ENCODE measurements at regions not wholly inside any gene's neighbourhood (a gene's known extent, or its start where the extent isn't known, plus 50 kb on each side); places are given as distances from the start of the nearest gene placed in this dataset.

DNA sequence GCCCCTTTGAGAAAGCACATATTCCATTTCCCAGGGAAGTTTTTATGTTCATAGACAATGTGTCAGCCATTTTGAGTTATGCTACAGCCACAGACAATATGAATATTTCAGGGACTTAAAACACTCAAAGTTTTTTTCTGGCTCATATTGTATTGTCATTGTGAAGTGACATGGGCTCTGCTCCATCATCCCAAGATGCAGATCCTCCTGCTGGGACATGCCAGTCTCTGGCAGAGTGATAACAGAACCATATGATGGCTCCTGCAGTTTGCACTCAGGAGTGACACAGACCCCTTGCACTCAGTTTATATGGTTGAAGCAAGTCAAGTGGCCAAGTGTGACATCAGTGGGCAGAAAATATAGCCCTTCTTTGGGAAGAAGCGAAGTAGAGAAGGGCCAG lies 498.4 kb upstream of the TUSC1 start:
- no peak for ATAC-seq
- TF ChIP-seq ZFP3 (CRISPR knock-in tag; IDR thresholded peaks at IDR 0.05) (no peak), ZFP30 (CRISPR knock-in tag; IDR thresholded peaks at IDR 0.05) (no peak), ZNF70 (CRISPR knock-in tag; IDR thresholded peaks at IDR 0.05) (no peak), PPARA (CRISPR knock-in tag; IDR thresholded peaks at IDR 0.05; ENCODE audit: borderline replicate concordance) (no peak), ZC3H10 (CRISPR knock-in tag; IDR thresholded peaks at IDR 0.05) (no peak)

DNA sequence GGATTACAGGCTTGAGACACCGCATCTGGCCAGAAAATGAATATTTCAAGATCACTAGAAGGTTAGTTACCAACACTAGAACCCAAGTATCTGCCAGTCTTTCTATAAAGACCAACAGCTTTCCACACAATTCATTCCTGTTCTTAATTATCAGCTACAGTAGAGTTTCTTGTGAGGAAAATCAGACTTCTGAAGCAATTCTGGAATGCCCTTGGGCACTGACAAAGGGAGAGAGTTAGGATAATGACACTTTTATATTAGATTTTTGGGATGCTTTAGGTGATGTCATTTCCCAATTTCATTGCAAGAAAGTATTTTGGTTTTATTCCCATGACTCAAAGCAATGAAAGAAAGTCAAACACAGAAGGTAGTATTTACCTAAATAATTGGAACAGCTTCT lies 497.0 kb upstream of the TUSC1 start:
- TF ChIP-seq ARNTL (CRISPR knock-in tag; IDR thresholded peaks at IDR 0.05; ENCODE audit: borderline replicate concordance, low read depth) (no peak), ESRRG (CRISPR knock-in tag; IDR thresholded peaks at IDR 0.05) (no peak), TOX (CRISPR knock-in tag; IDR thresholded peaks at IDR 0.05; ENCODE audit: borderline replicate concordance) (no peak), GLIS3 (CRISPR knock-in tag; IDR thresholded peaks at IDR 0.05) (no peak), CSDC2 (CRISPR knock-in tag; IDR thresholded peaks at IDR 0.05) (no peak), ZNF8 (CRISPR knock-in tag; IDR thresholded peaks at IDR 0.05) (no peak), TCF4 (CRISPR knock-in tag; IDR thresholded peaks at IDR 0.05; ENCODE audit: borderline replicate concordance) (no peak), ZNF565 (CRISPR knock-in tag; conservative IDR thresholded peaks at IDR 0.05; ENCODE audit: low read depth) (no peak), BACH2 (CRISPR knock-in tag; IDR thresholded peaks at IDR 0.05; ENCODE audit: borderline replicate concordance) (no peak), ZFP30 (CRISPR knock-in tag; IDR thresholded peaks at IDR 0.05) (no peak), ZC3H10 (CRISPR knock-in tag; IDR thresholded peaks at IDR 0.05) (no peak), PPARA (CRISPR knock-in tag; IDR thresholded peaks at IDR 0.05; ENCODE audit: borderline replicate concordance) (no peak), ZFP3 (CRISPR knock-in tag; IDR thresholded peaks at IDR 0.05) (no peak)
- TF ChIP-seq, protein P1, sequence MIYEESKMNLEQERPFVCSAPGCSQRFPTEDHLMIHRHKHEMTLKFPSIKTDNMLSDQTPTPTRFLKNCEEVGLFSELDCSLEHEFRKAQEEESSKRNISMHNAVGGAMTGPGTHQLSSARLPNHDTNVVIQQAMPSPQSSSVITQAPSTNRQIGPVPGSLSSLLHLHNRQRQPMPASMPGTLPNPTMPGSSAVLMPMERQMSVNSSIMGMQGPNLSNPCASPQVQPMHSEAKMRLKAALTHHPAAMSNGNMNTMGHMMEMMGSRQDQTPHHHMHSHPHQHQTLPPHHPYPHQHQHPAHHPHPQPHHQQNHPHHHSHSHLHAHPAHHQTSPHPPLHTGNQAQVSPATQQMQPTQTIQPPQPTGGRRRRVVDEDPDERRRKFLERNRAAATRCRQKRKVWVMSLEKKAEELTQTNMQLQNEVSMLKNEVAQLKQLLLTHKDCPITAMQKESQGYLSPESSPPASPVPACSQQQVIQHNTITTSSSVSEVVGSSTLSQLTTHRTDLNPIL (CRISPR knock-in tag; IDR thresholded peaks at IDR 0.05; ENCODE audit: low read depth) = no peak
- TF ChIP-seq, protein P2, sequence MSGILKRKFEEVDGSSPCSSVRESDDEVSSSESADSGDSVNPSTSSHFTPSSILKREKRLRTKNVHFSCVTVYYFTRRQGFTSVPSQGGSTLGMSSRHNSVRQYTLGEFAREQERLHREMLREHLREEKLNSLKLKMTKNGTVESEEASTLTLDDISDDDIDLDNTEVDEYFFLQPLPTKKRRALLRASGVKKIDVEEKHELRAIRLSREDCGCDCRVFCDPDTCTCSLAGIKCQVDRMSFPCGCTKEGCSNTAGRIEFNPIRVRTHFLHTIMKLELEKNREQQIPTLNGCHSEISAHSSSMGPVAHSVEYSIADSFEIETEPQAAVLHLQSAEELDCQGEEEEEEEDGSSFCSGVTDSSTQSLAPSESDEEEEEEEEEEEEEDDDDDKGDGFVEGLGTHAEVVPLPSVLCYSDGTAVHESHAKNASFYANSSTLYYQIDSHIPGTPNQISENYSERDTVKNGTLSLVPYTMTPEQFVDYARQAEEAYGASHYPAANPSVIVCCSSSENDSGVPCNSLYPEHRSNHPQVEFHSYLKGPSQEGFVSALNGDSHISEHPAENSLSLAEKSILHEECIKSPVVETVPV (CRISPR knock-in tag; IDR thresholded peaks at IDR 0.05) = no peak
- TF ChIP-seq, protein P3, sequence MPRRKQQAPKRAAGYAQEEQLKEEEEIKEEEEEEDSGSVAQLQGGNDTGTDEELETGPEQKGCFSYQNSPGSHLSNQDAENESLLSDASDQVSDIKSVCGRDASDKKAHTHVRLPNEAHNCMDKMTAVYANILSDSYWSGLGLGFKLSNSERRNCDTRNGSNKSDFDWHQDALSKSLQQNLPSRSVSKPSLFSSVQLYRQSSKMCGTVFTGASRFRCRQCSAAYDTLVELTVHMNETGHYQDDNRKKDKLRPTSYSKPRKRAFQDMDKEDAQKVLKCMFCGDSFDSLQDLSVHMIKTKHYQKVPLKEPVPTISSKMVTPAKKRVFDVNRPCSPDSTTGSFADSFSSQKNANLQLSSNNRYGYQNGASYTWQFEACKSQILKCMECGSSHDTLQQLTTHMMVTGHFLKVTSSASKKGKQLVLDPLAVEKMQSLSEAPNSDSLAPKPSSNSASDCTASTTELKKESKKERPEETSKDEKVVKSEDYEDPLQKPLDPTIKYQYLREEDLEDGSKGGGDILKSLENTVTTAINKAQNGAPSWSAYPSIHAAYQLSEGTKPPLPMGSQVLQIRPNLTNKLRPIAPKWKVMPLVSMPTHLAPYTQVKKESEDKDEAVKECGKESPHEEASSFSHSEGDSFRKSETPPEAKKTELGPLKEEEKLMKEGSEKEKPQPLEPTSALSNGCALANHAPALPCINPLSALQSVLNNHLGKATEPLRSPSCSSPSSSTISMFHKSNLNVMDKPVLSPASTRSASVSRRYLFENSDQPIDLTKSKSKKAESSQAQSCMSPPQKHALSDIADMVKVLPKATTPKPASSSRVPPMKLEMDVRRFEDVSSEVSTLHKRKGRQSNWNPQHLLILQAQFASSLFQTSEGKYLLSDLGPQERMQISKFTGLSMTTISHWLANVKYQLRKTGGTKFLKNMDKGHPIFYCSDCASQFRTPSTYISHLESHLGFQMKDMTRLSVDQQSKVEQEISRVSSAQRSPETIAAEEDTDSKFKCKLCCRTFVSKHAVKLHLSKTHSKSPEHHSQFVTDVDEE (CRISPR knock-in tag; IDR thresholded peaks at IDR 0.05) = no peak
- TF ChIP-seq, protein P4, sequence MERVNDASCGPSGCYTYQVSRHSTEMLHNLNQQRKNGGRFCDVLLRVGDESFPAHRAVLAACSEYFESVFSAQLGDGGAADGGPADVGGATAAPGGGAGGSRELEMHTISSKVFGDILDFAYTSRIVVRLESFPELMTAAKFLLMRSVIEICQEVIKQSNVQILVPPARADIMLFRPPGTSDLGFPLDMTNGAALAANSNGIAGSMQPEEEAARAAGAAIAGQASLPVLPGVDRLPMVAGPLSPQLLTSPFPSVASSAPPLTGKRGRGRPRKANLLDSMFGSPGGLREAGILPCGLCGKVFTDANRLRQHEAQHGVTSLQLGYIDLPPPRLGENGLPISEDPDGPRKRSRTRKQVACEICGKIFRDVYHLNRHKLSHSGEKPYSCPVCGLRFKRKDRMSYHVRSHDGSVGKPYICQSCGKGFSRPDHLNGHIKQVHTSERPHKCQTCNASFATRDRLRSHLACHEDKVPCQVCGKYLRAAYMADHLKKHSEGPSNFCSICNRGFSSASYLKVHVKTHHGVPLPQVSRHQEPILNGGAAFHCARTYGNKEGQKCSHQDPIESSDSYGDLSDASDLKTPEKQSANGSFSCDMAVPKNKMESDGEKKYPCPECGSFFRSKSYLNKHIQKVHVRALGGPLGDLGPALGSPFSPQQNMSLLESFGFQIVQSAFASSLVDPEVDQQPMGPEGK (CRISPR knock-in tag; IDR thresholded peaks at IDR 0.05; ENCODE audit: borderline replicate concordance) = no peak
- TF ChIP-seq, protein P5, sequence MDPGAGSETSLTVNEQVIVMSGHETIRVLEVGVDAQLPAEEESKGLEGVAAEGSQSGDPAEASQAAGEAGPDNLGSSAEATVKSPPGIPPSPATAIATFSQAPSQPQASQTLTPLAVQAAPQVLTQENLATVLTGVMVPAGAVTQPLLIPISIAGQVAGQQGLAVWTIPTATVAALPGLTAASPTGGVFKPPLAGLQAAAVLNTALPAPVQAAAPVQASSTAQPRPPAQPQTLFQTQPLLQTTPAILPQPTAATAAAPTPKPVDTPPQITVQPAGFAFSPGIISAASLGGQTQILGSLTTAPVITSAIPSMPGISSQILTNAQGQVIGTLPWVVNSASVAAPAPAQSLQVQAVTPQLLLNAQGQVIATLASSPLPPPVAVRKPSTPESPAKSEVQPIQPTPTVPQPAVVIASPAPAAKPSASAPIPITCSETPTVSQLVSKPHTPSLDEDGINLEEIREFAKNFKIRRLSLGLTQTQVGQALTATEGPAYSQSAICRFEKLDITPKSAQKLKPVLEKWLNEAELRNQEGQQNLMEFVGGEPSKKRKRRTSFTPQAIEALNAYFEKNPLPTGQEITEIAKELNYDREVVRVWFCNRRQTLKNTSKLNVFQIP (CRISPR knock-in tag; IDR thresholded peaks at IDR 0.05; ENCODE audit: borderline replicate concordance, low read depth) = no peak
- no peak; the same call in 2 of the 3 replicates for ATAC-seq

DNA sequence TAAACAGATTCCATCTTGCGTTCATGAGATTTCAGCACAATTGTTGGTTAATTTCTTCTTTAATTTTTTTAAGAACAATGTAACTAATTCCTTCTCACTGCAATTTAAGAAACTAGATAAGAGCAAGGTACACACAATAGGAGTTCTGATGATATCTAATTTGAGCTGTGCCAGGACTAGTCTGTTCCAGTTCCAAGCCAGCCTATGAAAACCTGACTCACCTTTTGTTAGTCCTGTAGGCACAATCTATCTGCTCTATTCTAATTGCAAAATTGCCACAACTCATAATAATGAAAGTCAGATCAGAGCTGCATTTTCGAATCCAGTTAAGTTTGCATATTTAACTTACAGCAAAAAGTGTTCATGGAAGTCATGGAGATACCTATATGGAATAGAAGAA lies 494.1 kb upstream of the TUSC1 start:
- ATAC-seq = no peak
- TF ChIP-seq, protein P3 (CRISPR knock-in tag; IDR thresholded peaks at IDR 0.05) = no peak
- TF ChIP-seq SNAI2 (CRISPR knock-in tag; IDR thresholded peaks at IDR 0.05) (no peak), TOX (CRISPR knock-in tag; IDR thresholded peaks at IDR 0.05; ENCODE audit: borderline replicate concordance) (no peak), ZNF8 (CRISPR knock-in tag; IDR thresholded peaks at IDR 0.05) (no peak), ESRRG (CRISPR knock-in tag; IDR thresholded peaks at IDR 0.05) (no peak), ZC3H10 (CRISPR knock-in tag; IDR thresholded peaks at IDR 0.05) (no peak), TCF4 (CRISPR knock-in tag; IDR thresholded peaks at IDR 0.05; ENCODE audit: borderline replicate concordance) (no peak), ISL1 (CRISPR knock-in tag; IDR thresholded peaks at IDR 0.05) (no peak), BACH2 (CRISPR knock-in tag; IDR thresholded peaks at IDR 0.05; ENCODE audit: borderline replicate concordance) (no peak), PPARA (CRISPR knock-in tag; IDR thresholded peaks at IDR 0.05; ENCODE audit: borderline replicate concordance) (no peak), ZFP3 (CRISPR knock-in tag; IDR thresholded peaks at IDR 0.05) (no peak), ZNF565 (CRISPR knock-in tag; conservative IDR thresholded peaks at IDR 0.05; ENCODE audit: low read depth) (no peak), RARB (CRISPR knock-in tag; IDR thresholded peaks at IDR 0.05) (no peak)
- TF ChIP-seq, protein P2 (CRISPR knock-in tag; IDR thresholded peaks at IDR 0.05) = no peak

All from SK-N-SH treated with all-trans-retinoic acid at 6 μM for 48 hours (cell line).